H9 (cell line): ENCODE measurements at regions not wholly inside any gene's neighbourhood (a gene's known extent, or its start where the extent isn't known, plus 50 kb on each side); places are given as distances from the start of the nearest gene placed in this dataset.

Experiments used
- DNase-seq: peaks from one replicate; pipeline ENCODE4 v3.0.0-alpha.2; 2017
- H2AFZ ChIP-seq: one replicate; pipeline ENCODE4 v1.6.1; 2013; ENCODE audit warnings: mild to moderate bottlenecking, low read length, control low read depth, moderate library complexity
- H2AK5ac ChIP-seq: 2 replicates; pipeline ENCODE4 v1.6.1; 2013; ENCODE audit warnings: low read length, control low read depth, mixed read lengths; ENCODE audit not compliant: insufficient read length
- H2BK120ac ChIP-seq: one replicate; pipeline ENCODE4 v1.6.1; 2013; ENCODE audit warnings: low read depth, mild to moderate bottlenecking, low read length, control low read depth, inconsistent platforms; ENCODE audit not compliant: poor library complexity, severe bottlenecking
- H2BK12ac ChIP-seq: 2 replicates; pipeline ENCODE4 v1.6.1; 2013; ENCODE audit warnings: low read length, control low read depth, mixed read lengths, low read depth; ENCODE audit not compliant: insufficient read length
- H2BK15ac ChIP-seq: 2 replicates; pipeline ENCODE4 v1.6.1; 2013; ENCODE audit warnings: low read depth, low read length, control low read depth
- H2BK20ac ChIP-seq: one replicate; pipeline ENCODE4 v1.6.1; 2013; ENCODE audit warnings: low read depth, mild to moderate bottlenecking, low read length, control low read depth, inconsistent platforms; ENCODE audit not compliant: poor library complexity, severe bottlenecking
- H2BK5ac ChIP-seq: 2 replicates; pipeline ENCODE4 v1.6.1; 2013; ENCODE audit warnings: low read length, control low read depth, mixed read lengths; ENCODE audit not compliant: insufficient read length
- H3K14ac ChIP-seq: 2 replicates; pipeline ENCODE4 v1.6.1; 2013; ENCODE audit warnings: low read length, control low read depth; ENCODE audit not compliant: insufficient read depth
- H3K18ac ChIP-seq: 2 replicates; pipeline ENCODE4 v1.6.1; 2013; ENCODE audit warnings: low read depth, mild to moderate bottlenecking, mixed read lengths, low read length, control low read depth; ENCODE audit not compliant: insufficient read length
- H3K23ac ChIP-seq: 2 replicates; pipeline ENCODE4 v1.6.1; 2013; ENCODE audit warnings: low read length, control low read depth, mixed read lengths, low read depth; ENCODE audit not compliant: insufficient read length
- H3K23me2 ChIP-seq: 2 replicates; pipeline ENCODE4 v1.6.1; 2013; ENCODE audit warnings: low read depth, mild to moderate bottlenecking, mixed read lengths, low read length, control low read depth; ENCODE audit not compliant: insufficient read length, poor library complexity, severe bottlenecking
- H3K27ac ChIP-seq: 2 replicates; pipeline ENCODE4 v1.5.1; 2013; ENCODE audit warnings: low read length, control low read depth, mixed read lengths, low read depth; ENCODE audit not compliant: insufficient read length
- H3K27me3 ChIP-seq: 2 replicates; pipeline ENCODE4 v1.6.1; 2013; ENCODE audit warnings: low read length, control low read depth, inconsistent platforms; ENCODE audit not compliant: insufficient read depth
- H3K4ac ChIP-seq: 2 replicates; pipeline ENCODE4 v1.6.1; 2013; ENCODE audit warnings: low read depth, mild to moderate bottlenecking, control low read depth, inconsistent platforms, low read length, moderate library complexity
- H3K4me1 ChIP-seq: 2 replicates; pipeline ENCODE4 v1.6.1; 2013; ENCODE audit warnings: low read length, control low read depth, inconsistent platforms; ENCODE audit not compliant: insufficient read depth
- H3K4me2 ChIP-seq: 2 replicates; pipeline ENCODE4 v1.6.1; 2013; ENCODE audit warnings: low read length, control low read depth, mixed read lengths; ENCODE audit not compliant: insufficient read length, insufficient read depth
- H3K56ac ChIP-seq: 2 replicates; pipeline ENCODE4 v1.6.1; 2013; ENCODE audit warnings: low read depth, mild to moderate bottlenecking, mixed read lengths, low read length, control low read depth; ENCODE audit not compliant: insufficient read length
- H3K79me1 ChIP-seq: 2 replicates; pipeline ENCODE4 v1.6.1; 2013; ENCODE audit warnings: low read depth, mild to moderate bottlenecking, moderate library complexity, low read length, control low read depth, inconsistent platforms; ENCODE audit not compliant: insufficient read depth, poor library complexity, severe bottlenecking
- H3K79me2 ChIP-seq: 2 replicates; pipeline ENCODE4 v1.6.1; 2013; ENCODE audit warnings: low read length, control low read depth, inconsistent platforms; ENCODE audit not compliant: insufficient read depth
- H3K9ac ChIP-seq: 2 replicates; pipeline ENCODE4 v1.6.1; 2013; ENCODE audit warnings: low read length, control low read depth, mixed read lengths; ENCODE audit not compliant: insufficient read length; ENCODE audit errors: extremely low read depth
- H3K9me3 ChIP-seq: one replicate; pipeline ENCODE4 v1.6.1; 2013; ENCODE audit warnings: low read depth, low read length, inconsistent platforms; ENCODE audit not compliant: control insufficient read depth
- H3T11ph ChIP-seq: one replicate; pipeline ENCODE4 v1.6.1; 2013; ENCODE audit warnings: mild to moderate bottlenecking, low read length, control low read depth, inconsistent platforms
- H4K20me1 ChIP-seq: one replicate; pipeline ENCODE4 v1.6.1; 2013; ENCODE audit not compliant: control insufficient read depth, insufficient read length, insufficient read depth
- H4K5ac ChIP-seq: 2 replicates; pipeline ENCODE4 v1.6.1; 2013; ENCODE audit warnings: low read depth, mild to moderate bottlenecking, mixed read lengths, low read length, control low read depth; ENCODE audit not compliant: insufficient read length
- H4K8ac ChIP-seq: replicated peaks from 2 replicates; pipeline ENCODE4 v1.6.1; 2013; ENCODE audit warnings: low read length, control low read depth, mixed read lengths, low read depth; ENCODE audit not compliant: insufficient read length
- H4K91ac ChIP-seq: 2 replicates; pipeline ENCODE4 v1.6.1; 2013; ENCODE audit warnings: low read depth, mild to moderate bottlenecking, moderate library complexity, mixed read lengths, low read length, control low read depth; ENCODE audit not compliant: insufficient read length
- H3K27ac Mint-ChIP-seq, 3 experiments: 2 replicates in 2 of 3; 3 replicates in 1 of 3; pipeline ENCODE4 v1.8.0; 2020 to 2021; ENCODE audit warnings: mixed read lengths in 3 of 3, mild to moderate bottlenecking in 1 of 3, moderate library complexity in 1 of 3
- H3K27me3 Mint-ChIP-seq: 2 replicates; pipeline ENCODE4 v1.8.0; 2021; ENCODE audit warnings: low read depth, mild to moderate bottlenecking, moderate library complexity, mixed read lengths
- H3K36me3 Mint-ChIP-seq, 3 experiments: 2 replicates in 2 of 3; 3 replicates in 1 of 3; pipeline ENCODE4 v1.8.0; 2020 to 2021; ENCODE audit warnings: low read depth in 3 of 3, mixed read lengths in 3 of 3; ENCODE audit not compliant: insufficient read depth in 1 of 3
- H3K4me1 Mint-ChIP-seq, 2 experiments: 2 replicates each; pipeline ENCODE4 v1.8.0; 2020; ENCODE audit warnings: mixed read lengths in 2 of 2
- H3K4me3 Mint-ChIP-seq, 2 experiments: 2 replicates in 1 of 2; 3 replicates in 1 of 2; pipeline ENCODE4 v1.8.0; 2020 to 2021; ENCODE audit warnings: mild to moderate bottlenecking in 2 of 2, mixed read lengths in 2 of 2, moderate library complexity in 1 of 2
- H3K9me3 Mint-ChIP-seq, 2 experiments: 2 replicates in 1 of 2; 3 replicates in 1 of 2; pipeline ENCODE4 v1.8.0; 2020; ENCODE audit warnings: mild to moderate bottlenecking in 2 of 2, mixed read lengths in 2 of 2, moderate library complexity in 1 of 2
- WGBS: extraction: QIAGEN DNeasy Blood & Tissue Kit; methylation state at CpG from one replicate; pipeline ENCODE4 v1.1.7; 2013; ENCODE audit warnings: missing lambda C conversion rate, low lambda C conversion rate, mixed read lengths; ENCODE audit not compliant: insufficient read length; ENCODE audit errors: extremely low coverage; 5-methylcytosine and 5-hydroxymethylcytosine counted together
- TF ChIP-seq, protein P1 (sequence below): fragments of 200-600 bp; sonication (generic); conservative IDR thresholded peaks from 3 replicates; pipeline ENCODE4 v1.8.0; 2021; ENCODE audit warnings: antibody characterized with exemption, mild to moderate bottlenecking

DNA sequence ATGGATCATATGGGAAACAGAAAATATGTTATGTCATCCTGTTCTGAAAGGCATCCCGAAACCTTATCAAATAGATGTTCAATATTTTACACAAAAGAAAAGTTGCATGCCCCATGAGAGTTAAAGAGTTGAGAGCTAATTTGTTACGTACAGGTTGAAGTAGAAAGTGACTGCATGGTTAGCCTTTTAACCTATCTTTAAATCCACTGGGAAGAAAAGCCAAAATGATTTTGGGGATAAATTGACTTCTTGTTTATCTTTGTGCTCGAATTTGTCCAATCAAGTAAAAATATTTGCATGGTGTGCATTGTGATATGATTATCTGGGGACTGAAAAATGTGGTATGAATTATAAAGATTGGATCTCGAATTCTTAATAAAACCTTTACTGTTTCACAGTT lies 230.1 kb downstream of the POSTN start:
- TF ChIP-seq, protein P1, sequence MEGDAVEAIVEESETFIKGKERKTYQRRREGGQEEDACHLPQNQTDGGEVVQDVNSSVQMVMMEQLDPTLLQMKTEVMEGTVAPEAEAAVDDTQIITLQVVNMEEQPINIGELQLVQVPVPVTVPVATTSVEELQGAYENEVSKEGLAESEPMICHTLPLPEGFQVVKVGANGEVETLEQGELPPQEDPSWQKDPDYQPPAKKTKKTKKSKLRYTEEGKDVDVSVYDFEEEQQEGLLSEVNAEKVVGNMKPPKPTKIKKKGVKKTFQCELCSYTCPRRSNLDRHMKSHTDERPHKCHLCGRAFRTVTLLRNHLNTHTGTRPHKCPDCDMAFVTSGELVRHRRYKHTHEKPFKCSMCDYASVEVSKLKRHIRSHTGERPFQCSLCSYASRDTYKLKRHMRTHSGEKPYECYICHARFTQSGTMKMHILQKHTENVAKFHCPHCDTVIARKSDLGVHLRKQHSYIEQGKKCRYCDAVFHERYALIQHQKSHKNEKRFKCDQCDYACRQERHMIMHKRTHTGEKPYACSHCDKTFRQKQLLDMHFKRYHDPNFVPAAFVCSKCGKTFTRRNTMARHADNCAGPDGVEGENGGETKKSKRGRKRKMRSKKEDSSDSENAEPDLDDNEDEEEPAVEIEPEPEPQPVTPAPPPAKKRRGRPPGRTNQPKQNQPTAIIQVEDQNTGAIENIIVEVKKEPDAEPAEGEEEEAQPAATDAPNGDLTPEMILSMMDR = no peak
- Histone ChIP-seq H3K56ac (no peak overlapping the region), H3K9ac (no peak overlapping the region), H3K18ac (no peak overlapping the region), H3K4me1 (no peaks in the 10 kb centered on the region), H4K5ac (no peak overlapping the region), H2AK5ac (no peak overlapping the region), H4K8ac (no peak overlapping the region), H4K20me1 (no peaks in the 10 kb centered on the region), H3T11ph (no peak overlapping the region), H3K23me2 (no peaks in the 10 kb centered on the region), H2BK5ac (no peak overlapping the region), H3K14ac (no peak overlapping the region), H3K23ac (no peak overlapping the region), H2AFZ (no peak overlapping the region), H2BK15ac (no peak overlapping the region), H3K9me3 (no peaks in the 10 kb centered on the region), H3K4me2 (no peak overlapping the region), H3K27ac (no peak overlapping the region), H3K79me2 (no peaks in the 10 kb centered on the region), H2BK120ac (no peak overlapping the region), H2BK20ac (no peak overlapping the region), H3K4ac (no peak overlapping the region), H3K79me1 (no peaks in the 10 kb centered on the region), H3K27me3 (no peaks in the 10 kb centered on the region), H4K91ac (no peak overlapping the region), H2BK12ac (no peak overlapping the region)
- H3K36me3 Mint-ChIP-seq = no peaks in the 10 kb centered on the region
- H3K4me1 Mint-ChIP-seq = no peaks in the 10 kb centered on the region
- H3K9me3 Mint-ChIP-seq = no peaks in the 10 kb centered on the region
- no peak for DNase-seq
- no CpG with 5 or more reads among the region's 4 CpGs for WGBS
- no peak overlapping the region for H3K27ac Mint-ChIP-seq
- no peaks in the 10 kb centered on the region for H3K27me3 Mint-ChIP-seq
- no peak overlapping the region for H3K4me3 Mint-ChIP-seq
